Esophagus muscularis mucosa (tissue), 3 donors: ENCODE measurements at regions not wholly inside any gene's neighbourhood (a gene's known extent, or its start where the extent isn't known, plus 50 kb on each side); places are given as distances from the start of the nearest gene placed in this dataset.

Experiments used
- CTCF ChIP-seq, 3 experiments: fragments of 200-600 bp in 2 of 3; fragments of 450-650 bp in 1 of 3; sonication (generic) in 2 of 3; IDR thresholded peaks; one replicate each; pipeline ENCODE4 v1.5.1; 2017 to 2019; ENCODE audit warnings: antibody characterized with exemption in 3 of 3, mild to moderate bottlenecking in 2 of 3, moderate library complexity in 1 of 3
- POLR2A ChIP-seq: fragments of 450-650 bp; IDR thresholded peaks from one replicate; pipeline ENCODE4 v1.6.1; 2017; ENCODE audit warnings: antibody characterized with exemption, moderate library complexity, mild to moderate bottlenecking, low read depth

- TF ChIP-seq CTCF (IDR thresholded peaks at IDR 0.05) (no peak), POLR2A (no peak)
Observed at GRCh38 chr4:112076919-112077608, 68.2 kb upstream of the FAM241A start.
